ENCODE measurements at regions not wholly inside any gene's neighbourhood (a gene's known extent, or its start where the extent isn't known, plus 50 kb on each side); places are given as distances from the start of the nearest gene placed in this dataset.

- no peaks in the 10 kb centered on the region for H3K27me3 ChIP-seq (ENCODE audit: insufficient read depth, low read depth)
- intact Hi-C loops (cut with micrococcal nuclease; ENCODE audit: unreplicated experiment), result no loop called here
These were observed 431.9 kb upstream of the JARID2 start for GRCh38 chr6:14814016-14814415.

GRCh38 chr6:14816116-14816859, 429.6 kb upstream of the JARID2 start:
- peaks cover 11% of the 10 kb centered on the region; the same call in 1 of the 2 replicates for H3K4me1 ChIP-seq (replicated peaks; ENCODE audit: insufficient read depth)
- no peaks in the 10 kb centered on the region for H3F3A ChIP-seq (ENCODE audit: insufficient read depth, low read depth)
- H3K9me2 ChIP-seq (ENCODE audit: insufficient read depth), result no peaks in the 10 kb centered on the region
- H3K4me3 ChIP-seq, result no peak overlapping the region
- no peaks in the 10 kb centered on the region for H3K79me2 ChIP-seq (ENCODE audit: low read depth)
- intact Hi-C loops (cut with micrococcal nuclease; ENCODE audit: unreplicated experiment), result no loop called here
- no TSS peak for BruUV-seq (replicated peaks)
- no peaks in the 10 kb centered on the region for H3K27me3 ChIP-seq (ENCODE audit: insufficient read depth, low read depth)
- DNase-seq, result no peak
- no peak overlapping the region for H3K27ac ChIP-seq
- H3K4me2 ChIP-seq, result no peak overlapping the region
- H3K36me3 ChIP-seq (ENCODE audit: low read depth), result no peaks in the 10 kb centered on the region
- ChIA-PET POLR2A (ENCODE audit: unreplicated experiment) (interaction anchor here (0.6 kb wide), 1 partner anchor 17 kb away, joined by 4 read pairs; no protein-coding TSS in a partner anchor), CTCF (no interaction called here)
- H2AFZ ChIP-seq, result no peak overlapping the region
- no peaks in the 10 kb centered on the region for H4K20me1 ChIP-seq (ENCODE audit: insufficient read depth)
- no peak for TF ChIP-seq EZH2 (IDR thresholded peaks at IDR 0.05; ENCODE audit: low read depth)
- no peak for TF ChIP-seq CTCF (conservative IDR thresholded peaks at IDR 0.05)
- no peaks in the 10 kb centered on the region for H3K9me3 ChIP-seq (ENCODE audit: insufficient read depth, low read depth)

More at GRCh38 chr6:14814016-14814415, 431.9 kb upstream of the JARID2 start:
- BruUV-seq (replicated peaks), result no TSS peak
- CTCF ChIA-PET, result no interaction called here
- DNase-seq, result no peak
- H3K9me3 ChIP-seq (ENCODE audit: insufficient read depth, low read depth), result no peaks in the 10 kb centered on the region
- H3K9me2 ChIP-seq (ENCODE audit: insufficient read depth), result no peaks in the 10 kb centered on the region
- no peak overlapping the region for H3K27ac ChIP-seq
- no peaks in the 10 kb centered on the region for H3K79me2 ChIP-seq (ENCODE audit: low read depth)
- H3F3A ChIP-seq (ENCODE audit: insufficient read depth, low read depth), result no peaks in the 10 kb centered on the region
- H2AFZ ChIP-seq, result no peak overlapping the region
- POLR2A ChIA-PET (ENCODE audit: unreplicated experiment), result no interaction called here
- no peaks in the 10 kb centered on the region for H3K36me3 ChIP-seq (ENCODE audit: low read depth)
- no peaks in the 10 kb centered on the region for H4K20me1 ChIP-seq (ENCODE audit: insufficient read depth)
- H3K4me3 ChIP-seq, result no peak overlapping the region
- peaks cover 6% of the 10 kb centered on the region; the same call in 1 of the 2 replicates for H3K4me1 ChIP-seq (replicated peaks; ENCODE audit: insufficient read depth)
- TF ChIP-seq EZH2 (IDR thresholded peaks at IDR 0.05; ENCODE audit: low read depth), result no peak
- TF ChIP-seq CTCF (conservative IDR thresholded peaks at IDR 0.05), result no peak
- no peak overlapping the region for H3K4me2 ChIP-seq

- intact Hi-C loops (cut with micrococcal nuclease; ENCODE audit: unreplicated experiment), result no loop called here
- no peaks in the 10 kb centered on the region for H3K36me3 ChIP-seq (ENCODE audit: low read depth)
- TF ChIP-seq EZH2 (IDR thresholded peaks at IDR 0.05; ENCODE audit: low read depth), result no peak
- TF ChIP-seq CTCF (conservative IDR thresholded peaks at IDR 0.05), result no peak
- ChIA-PET CTCF (no interaction called here), POLR2A (ENCODE audit: unreplicated experiment) (interaction anchor here (0.6 kb wide), 1 partner anchor 16 kb away, joined by 4 read pairs; no protein-coding TSS in a partner anchor)
- H3K4me1 ChIP-seq (replicated peaks; ENCODE audit: insufficient read depth), result peaks cover 11% of the 10 kb centered on the region; the same call in 1 of the 2 replicates
- H3K9me3 ChIP-seq (ENCODE audit: insufficient read depth, low read depth), result no peaks in the 10 kb centered on the region
- H3K4me3 ChIP-seq, result no peak overlapping the region
- no peaks in the 10 kb centered on the region for H3K79me2 ChIP-seq (ENCODE audit: low read depth)
- no peaks in the 10 kb centered on the region for H4K20me1 ChIP-seq (ENCODE audit: insufficient read depth)
- no peak overlapping the region for H3K27ac ChIP-seq
- H3K27me3 ChIP-seq (ENCODE audit: insufficient read depth, low read depth), result no peaks in the 10 kb centered on the region
- no peaks in the 10 kb centered on the region for H3F3A ChIP-seq (ENCODE audit: insufficient read depth, low read depth)
- H2AFZ ChIP-seq, result no peak overlapping the region
- BruUV-seq (replicated peaks), result no TSS peak
- H3K4me2 ChIP-seq, result no peak overlapping the region
- no peak for DNase-seq
- no peaks in the 10 kb centered on the region for H3K9me2 ChIP-seq (ENCODE audit: insufficient read depth)
These were observed 428.8 kb upstream of the JARID2 start for GRCh38 chr6:14817074-14817473.
